Stimulated activated naive CD4-positive, alpha-beta T cell treated with Interleukin-2 at 50 U/mL for 16 hours (primary cell): ENCODE measurements at regions not wholly inside any gene's neighbourhood (a gene's known extent, or its start where the extent isn't known, plus 50 kb on each side); places are given as distances from the start of the nearest gene placed in this dataset.
"Not testable (repeated sequence)": the region's sequence is repeated elsewhere in the genome, so short reads cannot be mapped to it uniquely, and the experiment has no call there.

Experiments
- DNase-seq: peaks from one replicate; lab custom pipeline; 2025; lab: John Stamatoyannopoulos, UW

DNA sequence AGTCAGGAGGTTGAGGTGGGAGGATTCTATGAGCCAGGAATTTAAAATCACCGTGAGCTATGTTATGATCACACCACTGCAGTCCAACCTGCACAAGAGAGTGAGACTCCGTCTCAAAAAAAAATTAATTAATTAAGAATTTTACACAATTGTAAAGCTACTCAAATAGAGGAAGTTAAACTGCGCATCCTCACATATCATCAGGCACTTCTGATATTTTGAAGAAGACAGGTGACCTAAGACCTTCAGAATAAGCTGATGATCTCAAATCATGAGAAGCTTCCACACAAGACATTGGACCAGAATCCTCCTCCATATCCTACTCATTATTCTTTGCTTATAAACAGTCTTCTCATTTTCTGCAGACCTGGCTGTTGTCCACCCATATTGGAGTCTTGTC, 800.9 kb downstream of the TMEM121 start:
- no peak for DNase-seq

DNA sequence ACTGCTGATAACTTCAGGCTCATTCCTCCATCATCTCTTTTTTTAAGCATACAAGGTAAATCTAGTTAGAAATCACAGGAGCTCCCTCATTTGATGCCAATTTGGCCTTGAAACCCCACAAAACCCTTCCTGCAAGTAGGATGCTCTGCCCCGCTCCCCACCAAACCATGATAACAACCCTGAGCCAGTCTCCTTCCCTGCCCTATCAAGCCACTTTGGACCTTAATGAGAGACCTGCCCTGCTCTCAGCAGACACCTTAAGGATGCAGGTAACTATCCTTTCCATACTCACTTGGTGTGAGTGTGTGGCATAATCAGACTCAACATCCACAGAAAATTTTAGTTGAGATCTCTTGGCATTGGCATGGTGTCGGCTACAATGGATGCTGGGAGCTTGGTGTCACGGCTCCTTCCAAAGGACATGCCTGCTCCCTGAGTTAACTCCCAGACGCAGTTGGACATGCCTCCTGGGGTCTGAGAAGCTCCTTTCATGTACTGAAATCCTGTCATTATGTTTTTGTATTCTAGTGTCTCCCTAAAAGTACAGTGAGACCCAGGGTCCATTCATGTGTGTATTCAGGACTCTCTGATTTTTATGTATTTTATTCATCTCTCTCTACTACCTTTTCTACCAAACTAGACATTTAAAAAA, 801.4 kb downstream of the TMEM121 start:
- DNase-seq, result not testable (repeated sequence)

DNA sequence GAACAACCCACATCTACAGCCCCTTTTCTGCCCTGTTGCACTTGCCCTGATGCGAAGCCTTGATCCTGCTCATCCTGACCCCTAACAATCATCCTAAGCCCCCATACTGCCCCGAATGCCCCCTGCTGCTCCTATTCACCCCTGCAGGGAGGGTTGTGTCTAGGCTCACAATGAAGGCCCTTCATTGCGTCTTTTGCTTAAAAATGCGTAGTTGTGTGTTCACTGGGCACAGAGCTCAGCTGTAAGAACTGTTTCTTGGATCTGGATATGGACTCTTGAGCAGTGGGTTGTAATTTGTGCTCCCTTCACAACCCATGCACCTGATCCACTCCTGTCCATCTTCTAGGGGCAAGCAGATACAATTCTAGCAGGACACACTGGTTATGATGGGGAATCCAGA, 802.9 kb downstream of the TMEM121 start:
- not testable (repeated sequence) for DNase-seq

DNA sequence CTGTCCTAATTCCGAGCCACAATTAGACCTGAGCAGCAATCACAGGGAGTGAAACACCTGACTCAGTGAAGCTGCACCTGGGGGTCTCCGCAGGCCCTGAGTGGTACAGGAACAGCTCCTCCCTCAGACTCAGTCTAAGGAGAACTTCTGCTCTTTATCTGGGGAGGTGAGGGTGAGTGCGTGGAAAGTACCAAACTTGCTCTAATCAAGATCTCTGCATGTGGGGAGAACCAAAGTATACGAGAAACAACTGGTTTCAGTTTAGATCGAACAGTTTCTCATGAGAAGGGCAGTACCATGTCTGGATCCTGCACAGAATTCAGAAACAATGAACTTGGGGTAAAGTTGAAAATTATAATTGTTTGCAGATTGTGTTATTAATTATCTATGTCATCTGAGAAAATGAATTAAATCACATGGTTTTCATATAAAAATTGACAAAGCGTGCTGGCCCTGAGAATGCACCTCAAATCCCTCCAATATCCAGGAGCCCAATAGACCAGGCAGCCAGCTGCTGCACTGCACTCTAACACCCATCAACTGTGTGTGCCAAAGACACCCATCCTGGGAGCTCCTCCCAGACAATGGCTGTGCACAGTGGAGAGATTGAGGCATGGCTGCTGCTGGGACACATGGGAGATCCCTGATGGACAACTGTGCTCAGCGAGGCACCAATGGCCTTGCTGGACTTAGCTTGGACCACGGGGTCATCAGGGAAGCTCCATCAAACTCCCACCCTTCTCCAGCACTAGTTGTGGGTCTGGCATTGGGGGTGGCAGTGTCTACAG, 803.8 kb downstream of the TMEM121 start:
- DNase-seq, result not testable (repeated sequence)

DNA sequence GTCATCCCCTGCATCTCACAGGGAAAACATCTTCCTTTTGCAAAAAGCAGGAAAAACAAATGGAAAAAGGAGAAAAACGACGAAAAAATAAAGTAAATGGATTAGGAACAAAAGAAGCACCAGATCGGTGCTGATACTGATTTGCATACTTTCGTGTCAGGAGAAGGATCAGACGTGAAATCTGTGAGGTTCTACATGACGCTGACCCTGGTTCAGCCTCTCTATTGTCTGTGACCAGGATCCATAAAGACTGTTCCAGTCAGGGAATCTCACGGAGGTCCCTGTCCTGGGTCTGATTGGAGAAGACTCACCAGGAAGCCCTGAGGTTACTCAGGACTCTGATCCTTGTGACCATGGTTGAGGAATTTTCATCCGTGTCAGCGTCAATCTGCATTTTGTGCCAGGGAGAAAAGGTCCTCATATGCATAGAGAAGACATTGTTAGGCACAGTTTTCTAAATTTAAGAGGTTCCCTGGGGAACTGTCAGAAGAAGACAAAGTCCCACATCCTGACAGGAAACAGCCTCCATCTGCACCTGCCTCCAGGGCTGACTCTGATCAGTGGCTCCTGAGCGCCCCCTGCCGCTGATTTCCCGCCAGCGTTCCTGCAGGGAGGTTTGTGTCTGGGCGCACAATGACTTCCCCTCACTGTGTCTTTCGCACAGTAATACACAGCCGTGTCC, 808.2 kb downstream of the TMEM121 start:
- DNase-seq, result not testable (repeated sequence)

DNA sequence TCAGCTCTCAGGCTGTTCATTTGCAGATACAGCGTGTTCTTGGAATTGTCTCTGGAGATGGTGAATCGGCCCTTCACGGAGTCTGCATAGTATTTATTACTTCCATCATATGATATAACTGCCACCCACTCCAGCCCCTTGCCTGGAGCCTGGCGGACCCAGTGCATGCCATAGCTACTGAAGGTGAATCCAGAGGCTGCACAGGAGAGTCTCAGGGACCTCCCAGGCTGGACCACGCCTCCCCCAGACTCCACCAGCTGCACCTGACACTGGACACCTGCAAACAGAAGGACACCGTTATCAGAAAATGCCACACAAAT, 808.7 kb downstream of the TMEM121 start:
- not testable (repeated sequence) for DNase-seq

DNA sequence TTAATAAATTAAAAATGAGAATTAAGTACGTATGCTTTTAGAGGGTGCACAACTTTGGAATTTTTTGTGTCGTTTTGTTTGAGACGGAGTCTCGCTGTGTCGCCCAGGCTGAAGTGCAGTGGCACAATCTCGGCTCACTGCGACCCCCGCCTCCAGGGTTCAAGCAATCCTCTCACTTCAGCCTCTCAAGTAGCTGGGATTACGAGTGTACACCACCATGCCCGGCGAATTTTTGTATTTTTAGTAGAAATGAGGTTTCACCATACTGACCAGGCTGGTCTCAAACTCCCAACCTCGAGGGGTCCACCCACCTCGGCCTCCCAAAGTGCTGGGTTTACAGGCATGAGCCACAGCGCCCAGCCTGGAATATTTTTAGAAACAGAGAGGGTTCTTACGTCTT, 812.4 kb downstream of the TMEM121 start:
- DNase-seq, result not testable (repeated sequence)

DNA sequence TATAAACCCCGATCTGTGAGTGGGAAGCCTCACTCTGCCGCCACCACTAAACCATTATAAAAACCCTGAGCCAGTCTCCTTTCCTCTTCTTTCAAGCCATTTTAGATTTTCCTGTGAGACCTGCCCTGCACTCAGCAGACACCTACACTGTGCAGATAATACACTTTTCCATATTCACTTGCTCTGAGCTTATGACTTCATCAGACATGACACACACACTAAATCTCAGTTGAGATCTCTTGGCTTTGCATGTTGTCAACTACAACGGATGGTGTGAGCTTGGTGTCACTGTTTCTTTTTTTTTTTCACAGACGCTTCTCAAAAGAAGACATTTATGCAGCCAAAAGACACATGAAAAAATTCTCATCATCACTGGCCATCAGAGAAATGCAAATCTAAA, 814.3 kb downstream of the TMEM121 start:
- DNase-seq, result not testable (repeated sequence)

DNA sequence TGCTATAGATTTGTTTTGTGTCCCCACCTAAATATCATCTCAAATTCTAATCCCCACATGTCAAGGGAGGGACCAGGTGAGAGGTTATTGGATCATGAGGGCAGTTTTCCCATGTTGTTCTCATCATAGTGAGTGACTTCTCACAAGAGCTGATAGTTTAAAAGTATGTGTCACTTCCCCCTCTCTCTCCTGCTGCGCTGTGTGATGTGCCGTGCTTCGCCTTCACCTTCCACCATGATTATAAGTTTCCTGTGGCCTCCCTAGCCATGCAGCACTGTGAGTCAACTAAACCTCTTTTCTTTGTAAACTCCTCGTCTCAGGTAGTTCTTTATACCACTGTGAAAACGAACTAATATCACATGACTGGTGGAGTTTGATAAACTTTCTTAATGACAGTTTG, 814.8 kb downstream of the TMEM121 start:
- not testable (repeated sequence) for DNase-seq

DNA sequence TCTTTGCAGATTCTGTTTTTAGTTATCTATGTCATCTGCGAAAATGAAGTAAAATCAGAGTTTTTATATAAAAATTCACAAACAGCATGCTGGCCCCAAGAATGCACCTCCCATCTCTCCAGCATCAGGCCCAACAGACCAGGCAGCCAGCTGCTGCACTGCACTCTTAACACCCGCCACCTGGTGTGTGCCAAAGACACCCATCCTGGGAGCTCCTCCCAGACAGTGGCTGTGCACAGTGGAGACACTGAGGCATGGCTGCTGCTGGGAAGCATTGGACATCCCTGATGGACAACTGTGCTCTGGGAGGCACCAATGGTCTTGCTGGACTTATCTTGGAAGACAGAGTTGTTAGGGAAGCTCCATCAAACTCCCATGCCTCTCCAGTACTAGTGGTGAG, 817.2 kb downstream of the TMEM121 start:
- DNase-seq, result no peak

DNA sequence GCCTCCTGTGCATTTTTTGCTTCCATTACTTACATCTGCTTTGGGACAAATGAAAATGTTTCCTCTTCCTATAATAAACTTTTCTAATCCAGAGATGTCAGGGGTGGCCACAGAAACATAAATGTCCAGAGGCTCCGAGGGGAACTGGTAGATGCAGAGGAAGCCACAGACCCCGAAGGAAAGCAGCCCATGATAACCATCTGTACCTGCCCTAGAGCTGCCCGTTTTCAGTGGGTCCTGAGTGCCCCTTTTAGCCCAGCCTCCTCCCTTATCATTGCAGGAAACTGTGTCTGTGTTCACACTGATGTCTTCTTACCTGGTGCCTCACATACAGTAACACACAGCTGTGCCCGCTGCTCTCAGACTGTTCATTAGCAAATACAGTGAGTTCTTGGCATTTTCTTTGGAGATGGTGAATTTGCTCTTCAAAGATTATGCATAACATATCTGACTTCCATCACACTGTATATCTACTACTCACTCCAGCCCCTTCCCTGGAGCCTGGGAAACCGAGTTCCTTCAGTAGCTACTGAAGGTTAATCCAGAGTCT, 817.8 kb downstream of the TMEM121 start:
- DNase-seq, result not testable (repeated sequence)

DNA sequence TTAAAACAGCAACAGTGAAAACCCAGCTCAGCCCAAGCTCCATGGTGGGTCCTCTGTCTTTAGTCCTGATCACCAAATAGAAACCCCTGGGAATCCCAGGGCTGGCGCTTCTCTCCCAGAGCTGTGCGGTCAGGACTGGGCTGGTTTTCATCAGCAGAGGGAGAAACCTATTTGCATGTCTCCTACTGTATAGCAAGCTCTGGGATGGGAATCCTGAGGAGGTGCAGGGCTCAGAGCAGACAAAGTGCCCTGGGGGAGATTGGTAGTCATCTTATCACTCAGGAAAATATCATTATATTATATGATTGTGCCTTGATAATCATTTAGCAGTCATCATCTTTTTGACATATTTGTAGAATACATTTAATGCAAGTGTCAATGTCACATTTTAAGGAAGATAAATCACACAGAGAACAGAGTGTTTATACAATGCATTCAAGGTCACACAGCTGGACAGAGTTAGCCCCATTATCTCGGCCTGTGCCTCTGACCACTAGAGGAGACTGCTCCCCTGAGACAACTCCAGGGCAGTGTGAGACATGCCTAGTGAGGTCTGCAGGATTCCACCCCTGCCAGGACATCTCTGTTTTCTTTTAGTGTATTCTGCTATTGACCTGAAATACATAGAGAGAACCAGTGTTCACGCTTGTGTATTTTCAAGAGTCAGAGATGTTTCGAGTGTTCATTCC, 818.6 kb downstream of the TMEM121 start:
- not testable (repeated sequence) for DNase-seq

DNA sequence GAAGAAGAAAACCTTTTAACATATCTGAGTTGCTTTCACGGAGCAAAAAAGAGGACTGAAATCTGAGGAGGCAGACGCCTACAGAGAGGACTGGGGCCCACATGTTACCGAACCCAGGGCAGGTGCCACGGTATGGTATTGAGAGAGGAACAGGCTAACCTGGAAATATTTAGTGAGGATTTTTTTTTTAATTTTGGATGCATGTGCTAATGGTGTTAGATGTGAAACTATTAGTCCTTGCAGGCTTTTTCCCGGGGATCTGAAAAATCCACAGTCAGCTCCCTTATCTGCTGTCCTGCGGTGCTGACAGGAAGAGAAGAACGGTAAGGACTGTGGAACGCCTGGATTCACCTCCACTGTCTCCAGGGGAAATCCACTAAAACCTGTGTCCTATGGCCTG, 819.7 kb downstream of the TMEM121 start:
- DNase-seq, result no peak

DNA sequence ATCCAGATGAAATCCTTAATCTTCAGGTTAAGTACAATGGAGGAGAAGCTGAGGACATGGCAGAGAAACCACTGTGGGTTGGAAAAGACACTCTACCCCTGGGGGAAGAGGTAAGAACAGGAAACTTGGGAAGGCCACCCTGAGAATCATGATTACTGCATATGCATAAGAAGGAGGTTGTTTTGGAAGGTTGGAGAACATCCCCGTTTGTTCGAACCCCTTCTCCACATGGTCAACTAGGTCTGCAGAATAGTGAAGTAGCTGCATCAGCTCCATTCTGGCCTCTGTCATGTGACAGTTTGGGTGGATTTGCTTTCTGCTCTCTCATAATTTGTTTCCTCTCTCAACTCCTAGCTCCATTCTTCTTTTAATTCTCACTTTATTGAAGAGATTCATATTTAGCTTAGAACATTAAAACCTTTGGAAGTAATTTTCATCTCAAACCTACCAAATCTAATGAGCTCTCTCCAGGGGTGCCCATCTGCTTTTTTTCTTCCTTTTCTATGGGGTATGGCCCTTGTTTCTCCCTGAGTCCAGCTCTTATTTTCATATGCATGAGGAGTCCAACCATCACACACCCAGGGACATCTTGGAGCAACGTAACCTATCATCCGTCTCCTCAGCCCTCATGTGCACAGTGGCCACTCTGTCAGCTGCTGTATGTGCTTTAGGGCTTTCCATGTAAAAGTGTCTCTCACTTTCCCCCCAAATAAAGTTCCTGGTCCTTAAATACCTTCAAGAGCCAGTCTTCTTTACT, 820.3 kb downstream of the TMEM121 start:
- no peak for DNase-seq

DNA sequence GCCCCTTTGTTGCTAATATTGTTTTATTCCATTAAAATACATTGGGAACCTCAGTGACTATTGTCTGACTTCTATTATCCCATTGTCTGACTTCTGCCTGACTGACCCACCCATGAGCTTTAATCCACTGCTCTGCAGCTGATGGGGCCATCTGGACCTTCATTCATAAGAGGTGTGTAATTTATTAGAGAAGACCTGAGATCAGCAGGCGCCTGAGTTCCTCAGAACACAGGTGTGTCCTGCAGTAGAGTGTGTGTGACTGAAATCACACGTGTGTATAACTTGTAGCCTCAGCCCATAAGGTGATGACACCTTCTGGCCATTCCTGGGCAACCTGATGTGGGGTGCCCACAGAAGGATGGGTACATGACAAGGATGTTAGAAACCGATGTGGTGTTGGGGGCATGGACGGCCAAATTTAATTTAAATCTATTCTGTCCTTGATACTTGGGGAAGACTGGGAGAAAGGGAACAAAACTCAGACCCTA, 821.0 kb downstream of the TMEM121 start:
- DNase-seq, result no peak

DNA sequence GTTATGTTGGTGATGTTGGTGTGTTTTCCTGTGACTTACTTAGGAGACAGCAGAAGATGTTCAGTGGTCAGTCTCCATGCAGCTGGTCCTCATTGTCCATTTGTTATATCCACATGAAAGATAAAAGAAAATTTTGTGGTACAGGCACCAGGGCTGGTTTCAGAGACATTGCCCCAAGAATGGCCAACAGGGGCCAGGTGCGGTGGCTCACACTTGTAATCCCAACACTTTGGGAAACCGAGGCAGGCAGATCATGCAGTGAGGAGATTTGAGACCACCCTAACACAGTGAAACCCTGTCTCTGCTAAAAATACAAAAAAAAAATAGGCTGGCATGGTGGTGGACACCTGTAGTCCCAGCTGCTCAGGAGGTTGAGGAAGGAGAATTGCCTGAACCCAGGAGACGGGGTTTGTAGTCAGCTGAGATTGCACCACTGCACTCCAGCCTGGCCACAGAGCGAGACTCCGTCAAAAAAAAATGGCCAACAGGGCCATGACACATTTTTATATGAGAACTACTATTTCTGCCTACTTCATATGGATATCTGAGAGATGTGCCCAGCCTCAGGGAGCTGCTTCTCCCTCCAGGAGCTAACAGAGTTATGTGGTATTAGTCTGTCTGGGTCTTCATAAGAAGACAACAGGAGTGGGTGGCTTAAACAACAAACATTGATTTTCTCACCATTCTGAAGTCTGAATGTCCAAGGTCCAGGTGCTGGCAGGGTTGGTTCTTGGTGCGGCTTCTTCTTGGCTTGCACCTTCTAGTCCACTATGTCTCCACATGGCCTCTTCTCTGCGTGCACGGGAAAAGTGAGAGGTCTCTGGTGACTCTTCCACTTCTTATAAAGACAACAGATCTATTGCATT, 821.7 kb downstream of the TMEM121 start:
- no peak for DNase-seq

DNA sequence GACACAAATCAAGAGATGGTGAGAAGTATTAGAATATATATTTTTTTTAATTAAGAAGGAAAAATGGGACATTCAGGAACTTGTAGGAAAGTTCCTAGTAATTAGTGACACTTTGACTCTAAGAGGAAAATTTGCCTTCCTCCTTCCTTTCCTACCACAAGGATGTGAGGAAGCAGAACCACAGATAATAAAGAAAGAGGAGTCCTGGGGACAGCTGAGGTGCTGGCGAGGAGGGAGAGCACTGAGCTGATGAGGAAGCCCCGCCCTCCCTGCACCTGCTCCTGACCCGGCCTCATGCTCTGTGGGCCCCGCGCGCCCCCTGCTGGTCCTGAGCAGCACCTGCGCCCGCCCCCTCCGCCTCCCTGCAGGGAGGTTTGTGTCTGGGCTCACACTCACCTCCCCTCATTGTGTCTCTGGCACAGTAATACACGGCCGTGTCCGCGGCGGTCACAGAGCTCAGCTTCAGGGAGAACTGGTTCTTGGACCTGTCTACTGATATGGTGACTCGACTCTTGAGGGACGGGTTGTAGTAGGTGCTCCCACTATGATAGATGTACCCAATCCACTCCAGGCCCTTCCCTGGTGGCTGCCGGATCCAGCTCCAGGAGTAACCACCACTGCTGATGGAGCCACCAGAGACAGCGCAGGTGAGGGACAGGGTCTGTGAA, 822.6 kb downstream of the TMEM121 start:
- DNase-seq, result not testable (repeated sequence)

DNA sequence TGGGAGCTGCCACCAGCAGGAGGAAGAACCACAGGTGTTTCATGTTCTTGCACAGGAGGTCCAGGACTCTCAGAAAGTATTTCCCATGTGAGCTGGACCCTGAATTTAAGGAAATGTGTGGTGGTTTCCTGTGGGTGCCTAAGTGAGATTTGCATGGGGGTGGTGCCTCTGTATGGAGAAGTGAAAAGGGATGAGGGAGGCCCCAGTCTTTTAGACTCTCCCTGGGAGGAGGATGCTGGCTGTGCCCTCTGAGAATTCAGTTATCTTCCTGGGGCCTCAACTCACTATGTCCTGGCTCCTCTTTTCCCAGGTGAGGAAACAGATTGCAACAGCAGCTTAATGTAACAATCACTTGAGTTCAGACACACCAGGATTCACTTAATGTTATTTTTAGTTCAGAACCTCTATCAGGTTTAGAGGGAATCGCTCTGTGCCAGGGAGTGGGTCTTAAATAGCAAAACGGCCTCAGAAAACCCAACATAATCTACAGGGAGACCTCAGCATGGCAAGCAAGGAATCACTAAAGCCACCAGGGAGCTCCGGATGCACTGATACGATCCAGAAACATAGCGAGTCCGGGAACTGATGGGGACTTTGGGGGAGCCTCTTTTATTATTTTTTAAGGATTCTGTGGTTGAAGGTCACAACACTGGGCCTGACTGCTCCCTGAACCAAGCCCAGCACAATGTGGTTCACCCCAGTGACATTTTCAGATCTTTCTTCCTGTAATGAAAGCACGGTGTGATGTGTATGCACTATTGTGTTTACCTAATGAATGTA, 823.5 kb downstream of the TMEM121 start:
- DNase-seq, result not testable (repeated sequence)
